ENCODE measurements at regions not wholly inside any gene's neighbourhood (a gene's known extent, or its start where the extent isn't known, plus 50 kb on each side); places are given as distances from the start of the nearest gene placed in this dataset.

- in situ Hi-C loops (cut with MboI; ENCODE audit: low sequenced_read_pairs) (no loop called here), intact Hi-C loops (cut with micrococcal nuclease) (no loop called here), dilution Hi-C loops (cut with HindIII; ENCODE audit: low sequenced_read_pairs, unreplicated experiment) (no loop called here)
Observed at GRCh38 chr18:47526147-47526546, 274.7 kb upstream of the SKOR2 start.

More at GRCh38 chr18:47526147-47526546, 274.7 kb upstream of the SKOR2 start:
- TF ChIP-seq RAD21 (IDR thresholded peaks at IDR 0.05; ENCODE audit: low read length) (no peak), CEBPB (IDR thresholded peaks at IDR 0.05; ENCODE audit: low read depth, low read length) (no peak), MXI1 (IDR thresholded peaks at IDR 0.05; ENCODE audit: borderline replicate concordance, low read depth, low read length) (no peak), CHD1 (IDR thresholded peaks at IDR 0.05; ENCODE audit: low read depth, low read length) (no peak), FOS (IDR thresholded peaks at IDR 0.05; ENCODE audit: low read depth, low read length) (no peak), ELK1 (IDR thresholded peaks at IDR 0.05; ENCODE audit: borderline replicate concordance, low read depth, low read length) (no peak), RCOR1 (IDR thresholded peaks at IDR 0.05; ENCODE audit: insufficient replicate concordance, low read length) (no peak), RFX5 (IDR thresholded peaks at IDR 0.05; ENCODE audit: low read depth, low read length) (no peak), SMC3 (IDR thresholded peaks at IDR 0.05; ENCODE audit: low read depth, low read length) (no peak), NFE2L2 (IDR thresholded peaks at IDR 0.05; ENCODE audit: low read depth, low read length) (no peak), POLR2A (IDR thresholded peaks at IDR 0.05; ENCODE audit: low read depth, low read length) (no peak), USF2 (IDR thresholded peaks at IDR 0.05; ENCODE audit: low read depth, low read length) (no peak), MAFK (IDR thresholded peaks at IDR 0.05; ENCODE audit: low read depth, low read length) (no peak), MAZ (IDR thresholded peaks at IDR 0.05; ENCODE audit: borderline replicate concordance, low read depth, low read length) (no peak), CTCF (conservative IDR thresholded peaks at IDR 0.05; ENCODE audit: low read depth, low read length) (no peak), BHLHE40 (IDR thresholded peaks at IDR 0.05; ENCODE audit: low read depth, low read length) (no peak)
- no TSS peak for BruUV-seq (replicated peaks)
- H3K18ac ChIP-seq (ENCODE audit: low read depth, low read length): no peak overlapping the region
- no peak overlapping the region for H2AK9ac ChIP-seq (replicated peaks; ENCODE audit: low read depth, low read length, poor library complexity)
- no peak overlapping the region for H4K5ac ChIP-seq (ENCODE audit: low read depth, low read length)
- H2AFZ ChIP-seq (replicated peaks; ENCODE audit: low read length, poor library complexity): no peak overlapping the region
- H3K36me3 ChIP-seq (ENCODE audit: control insufficient read depth, insufficient read depth, low read length): no peaks in the 10 kb centered on the region
- DNase-seq (no peak), ATAC-seq (ENCODE audit: low read depth) (no peak)
- no peak overlapping the region for H3K4ac ChIP-seq (ENCODE audit: low read depth, low read length)
- H3K4me2 ChIP-seq (ENCODE audit: low read depth, low read length): no peak overlapping the region
- H2BK15ac ChIP-seq (ENCODE audit: low read depth, low read length): no peak overlapping the region
- H3K9me3 ChIP-seq (ENCODE audit: control insufficient read depth, insufficient read depth, low read length): peaks cover 8% of the 10 kb centered on the region; the same call in 1 of the 2 replicates
- no peaks in the 10 kb centered on the region for H3K9me1 ChIP-seq (ENCODE audit: insufficient read depth, low read length)
- H3K27ac ChIP-seq (ENCODE audit: insufficient read depth, low read length): no peak overlapping the region
- WGBS, 2 experiments (ENCODE audit: extremely low coverage in 2 of 2, insufficient read length in 1 of 2): 42% methylated on average over 7 of the region's 24 CpGs; no CpG with 5 or more reads in 1 of the 2 experiments
- no peaks in the 10 kb centered on the region for H3K27me3 ChIP-seq (ENCODE audit: control insufficient read depth, insufficient read depth, low read length)
- H2BK5ac ChIP-seq (ENCODE audit: low read depth, low read length, poor library complexity, severe bottlenecking): no peak overlapping the region
- H3K56ac ChIP-seq (ENCODE audit: extremely low read depth, insufficient read depth, low read length): no peak overlapping the region
- H3K4me3 ChIP-seq (ENCODE audit: insufficient read depth, low read depth, low read length): no peak overlapping the region
- no peak overlapping the region for H2BK20ac ChIP-seq (ENCODE audit: low read depth, low read length)
- H2BK120ac ChIP-seq (ENCODE audit: low read depth, low read length): no peak overlapping the region
- no peak overlapping the region for H3K23ac ChIP-seq (ENCODE audit: low read depth, low read length)
- H4K20me1 ChIP-seq (ENCODE audit: insufficient read depth, low read length): no peaks in the 10 kb centered on the region
- ChIA-PET CTCF (no interaction called here), POLR2A (ENCODE audit: unreplicated experiment) (no interaction called here)
- no peaks in the 10 kb centered on the region for H3K4me1 ChIP-seq (ENCODE audit: control insufficient read depth, insufficient read depth, low read length)
- no peak overlapping the region for H3K9ac ChIP-seq (ENCODE audit: low read depth, low read length)
- no peaks in the 10 kb centered on the region for H3K79me1 ChIP-seq (ENCODE audit: low read depth in 1 of 2, low read length in 2 of 2)
- no peak overlapping the region for H2AK5ac ChIP-seq (ENCODE audit: low read depth, low read length)
- H3K14ac ChIP-seq (replicated peaks; ENCODE audit: low read depth, low read length): no peak overlapping the region
- no peak overlapping the region for H4K8ac ChIP-seq (ENCODE audit: low read depth in 2 of 2, low read length in 2 of 2)
- H4K91ac ChIP-seq (ENCODE audit: insufficient read depth, low read depth, low read length): no peak overlapping the region
